ENCODE measurements at regions not wholly inside any gene's neighbourhood (a gene's known extent, or its start where the extent isn't known, plus 50 kb on each side); places are given as distances from the start of the nearest gene placed in this dataset.

DNA sequence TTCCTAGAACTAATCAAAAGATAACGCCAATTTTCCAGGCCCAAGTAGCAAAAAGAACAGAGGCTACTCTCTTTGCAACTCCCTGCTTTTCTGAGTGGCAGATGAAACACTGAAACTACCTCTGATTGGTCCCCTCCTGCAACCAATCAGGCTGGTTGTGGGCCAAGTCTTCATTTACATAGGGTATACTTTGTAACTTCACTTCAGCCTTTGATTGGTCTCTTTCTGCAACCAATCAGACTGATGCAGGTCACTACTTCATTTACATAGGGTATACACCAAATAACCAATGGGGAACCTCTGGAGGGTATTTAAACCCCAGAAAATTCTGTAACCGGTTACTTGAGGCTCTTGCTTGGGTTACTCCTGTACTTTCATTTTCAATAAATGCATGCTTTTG lies 289.6 kb downstream of the MED10 start:
- no peak for TF ChIP-seq EP300 (IDR thresholded peaks at IDR 0.05)
- no peak for TF ChIP-seq CTCF (IDR thresholded peaks at IDR 0.05)
- no peak for TF ChIP-seq POLR2A (IDR thresholded peaks at IDR 0.05; ENCODE audit: low read depth)
- TF ChIP-seq POLR2AphosphoS5 (IDR thresholded peaks at IDR 0.05): no peak
